Neural cell (in vitro differentiated cells): ENCODE measurements at regions not wholly inside any gene's neighbourhood (a gene's known extent, or its start where the extent isn't known, plus 50 kb on each side); places are given as distances from the start of the nearest gene placed in this dataset.

ENCODE experiments used
- POLR2AphosphoS5 ChIP-seq: IDR thresholded peaks from 2 replicates; pipeline ENCODE4 v1.6.1; 2012
- REST ChIP-seq: IDR thresholded peaks from 2 replicates; pipeline ENCODE4 v1.6.1; 2012; ENCODE audit warnings: borderline replicate concordance
- TAF1 ChIP-seq: IDR thresholded peaks from 2 replicates; pipeline ENCODE4 v1.6.1; 2012; ENCODE audit warnings: low read depth
- TF ChIP-seq, protein P1 (sequence below): fragments of 450-650 bp; IDR thresholded peaks from 2 replicates; pipeline ENCODE4 v1.5.1; 2014; ENCODE audit warnings: antibody characterized with exemption, mild to moderate bottlenecking, moderate library complexity; ENCODE audit not compliant: poor library complexity, severe bottlenecking

- TF ChIP-seq, protein P1, sequence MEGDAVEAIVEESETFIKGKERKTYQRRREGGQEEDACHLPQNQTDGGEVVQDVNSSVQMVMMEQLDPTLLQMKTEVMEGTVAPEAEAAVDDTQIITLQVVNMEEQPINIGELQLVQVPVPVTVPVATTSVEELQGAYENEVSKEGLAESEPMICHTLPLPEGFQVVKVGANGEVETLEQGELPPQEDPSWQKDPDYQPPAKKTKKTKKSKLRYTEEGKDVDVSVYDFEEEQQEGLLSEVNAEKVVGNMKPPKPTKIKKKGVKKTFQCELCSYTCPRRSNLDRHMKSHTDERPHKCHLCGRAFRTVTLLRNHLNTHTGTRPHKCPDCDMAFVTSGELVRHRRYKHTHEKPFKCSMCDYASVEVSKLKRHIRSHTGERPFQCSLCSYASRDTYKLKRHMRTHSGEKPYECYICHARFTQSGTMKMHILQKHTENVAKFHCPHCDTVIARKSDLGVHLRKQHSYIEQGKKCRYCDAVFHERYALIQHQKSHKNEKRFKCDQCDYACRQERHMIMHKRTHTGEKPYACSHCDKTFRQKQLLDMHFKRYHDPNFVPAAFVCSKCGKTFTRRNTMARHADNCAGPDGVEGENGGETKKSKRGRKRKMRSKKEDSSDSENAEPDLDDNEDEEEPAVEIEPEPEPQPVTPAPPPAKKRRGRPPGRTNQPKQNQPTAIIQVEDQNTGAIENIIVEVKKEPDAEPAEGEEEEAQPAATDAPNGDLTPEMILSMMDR, result no peak
- no peak for TF ChIP-seq REST
- TF ChIP-seq POLR2AphosphoS5, result no peak
- no peak for TF ChIP-seq TAF1
Measured at GRCh38 chr1:194644528-194644927, 1458.1 kb upstream of the B3GALT2 start.
